ENCODE measurements at regions not wholly inside any gene's neighbourhood (a gene's known extent, or its start where the extent isn't known, plus 50 kb on each side); places are given as distances from the start of the nearest gene placed in this dataset.
"Not testable (repeated sequence)": the region's sequence is repeated elsewhere in the genome, so short reads cannot be mapped to it uniquely, and the experiment has no call there.

DNA sequence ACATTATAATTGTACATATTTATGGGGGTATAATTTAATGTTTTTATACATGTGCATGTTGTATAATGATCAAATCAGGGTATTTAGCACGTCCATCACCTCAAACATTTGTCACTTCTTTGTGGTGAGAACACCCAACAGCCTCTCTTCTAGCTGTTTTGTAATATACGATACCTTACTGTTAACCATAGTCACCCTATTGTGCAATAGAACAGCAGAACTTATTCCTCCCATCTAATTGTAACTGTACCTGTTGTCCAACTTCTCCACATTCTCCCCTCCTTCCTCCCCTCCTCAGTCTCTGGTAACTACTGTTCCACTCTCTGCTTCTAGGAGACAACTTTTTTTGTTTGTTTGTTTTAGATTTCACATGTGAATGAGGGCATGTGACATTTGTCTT lies 197.0 kb upstream of the PKP2 start:
- ATAC-seq (ENCODE audit: low FRiP score) = no peak
- no peak for DNase-seq (ENCODE audit: low spot score)
- TF ChIP-seq, protein P1, sequence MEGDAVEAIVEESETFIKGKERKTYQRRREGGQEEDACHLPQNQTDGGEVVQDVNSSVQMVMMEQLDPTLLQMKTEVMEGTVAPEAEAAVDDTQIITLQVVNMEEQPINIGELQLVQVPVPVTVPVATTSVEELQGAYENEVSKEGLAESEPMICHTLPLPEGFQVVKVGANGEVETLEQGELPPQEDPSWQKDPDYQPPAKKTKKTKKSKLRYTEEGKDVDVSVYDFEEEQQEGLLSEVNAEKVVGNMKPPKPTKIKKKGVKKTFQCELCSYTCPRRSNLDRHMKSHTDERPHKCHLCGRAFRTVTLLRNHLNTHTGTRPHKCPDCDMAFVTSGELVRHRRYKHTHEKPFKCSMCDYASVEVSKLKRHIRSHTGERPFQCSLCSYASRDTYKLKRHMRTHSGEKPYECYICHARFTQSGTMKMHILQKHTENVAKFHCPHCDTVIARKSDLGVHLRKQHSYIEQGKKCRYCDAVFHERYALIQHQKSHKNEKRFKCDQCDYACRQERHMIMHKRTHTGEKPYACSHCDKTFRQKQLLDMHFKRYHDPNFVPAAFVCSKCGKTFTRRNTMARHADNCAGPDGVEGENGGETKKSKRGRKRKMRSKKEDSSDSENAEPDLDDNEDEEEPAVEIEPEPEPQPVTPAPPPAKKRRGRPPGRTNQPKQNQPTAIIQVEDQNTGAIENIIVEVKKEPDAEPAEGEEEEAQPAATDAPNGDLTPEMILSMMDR (IDR thresholded peaks at IDR 0.05) = no peak

DNA sequence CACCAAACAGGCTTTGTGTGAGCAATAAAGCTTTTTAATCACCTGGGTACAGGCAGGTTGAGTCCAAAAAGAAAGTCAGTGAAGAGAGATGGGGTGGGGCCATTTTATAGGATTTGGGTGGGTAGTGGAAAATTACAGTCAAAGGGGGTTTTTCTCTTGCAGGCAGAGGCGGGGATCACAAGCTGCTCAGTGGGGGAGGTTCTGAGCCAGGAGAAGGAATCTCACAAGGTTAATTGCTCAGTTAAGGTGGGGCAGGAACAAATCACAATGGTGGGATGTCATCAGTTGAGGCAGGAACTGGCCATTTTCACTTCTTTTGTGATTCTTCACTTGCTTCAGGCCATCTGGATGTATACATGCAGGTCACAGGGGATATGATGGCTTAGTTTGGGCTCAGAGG lies 191.3 kb upstream of the PKP2 start:
- not testable (repeated sequence) for DNase-seq (ENCODE audit: low spot score); ATAC-seq (ENCODE audit: low FRiP score)

DNA sequence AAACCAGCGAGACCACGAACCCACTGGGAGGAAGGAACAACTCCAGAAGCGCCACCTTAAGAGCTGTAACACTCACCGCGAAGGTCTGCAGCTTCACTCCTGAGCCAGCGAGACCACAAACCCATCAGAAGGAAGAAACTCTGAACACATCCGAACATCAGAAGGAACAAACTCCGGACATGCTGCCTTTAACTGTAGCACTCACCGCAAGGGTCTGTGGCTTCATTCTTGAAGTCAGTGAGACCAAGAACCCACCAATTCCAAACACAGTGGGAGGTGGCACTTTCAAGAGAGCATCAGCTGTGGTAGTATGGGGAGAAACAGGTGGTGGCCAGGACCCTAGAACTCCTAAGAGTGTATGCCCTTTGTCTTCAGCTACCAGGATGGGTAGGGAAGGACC lies 179.8 kb upstream of the PKP2 start:
- DNase-seq (ENCODE audit: low spot score); ATAC-seq (ENCODE audit: low FRiP score): not testable (repeated sequence)

DNA sequence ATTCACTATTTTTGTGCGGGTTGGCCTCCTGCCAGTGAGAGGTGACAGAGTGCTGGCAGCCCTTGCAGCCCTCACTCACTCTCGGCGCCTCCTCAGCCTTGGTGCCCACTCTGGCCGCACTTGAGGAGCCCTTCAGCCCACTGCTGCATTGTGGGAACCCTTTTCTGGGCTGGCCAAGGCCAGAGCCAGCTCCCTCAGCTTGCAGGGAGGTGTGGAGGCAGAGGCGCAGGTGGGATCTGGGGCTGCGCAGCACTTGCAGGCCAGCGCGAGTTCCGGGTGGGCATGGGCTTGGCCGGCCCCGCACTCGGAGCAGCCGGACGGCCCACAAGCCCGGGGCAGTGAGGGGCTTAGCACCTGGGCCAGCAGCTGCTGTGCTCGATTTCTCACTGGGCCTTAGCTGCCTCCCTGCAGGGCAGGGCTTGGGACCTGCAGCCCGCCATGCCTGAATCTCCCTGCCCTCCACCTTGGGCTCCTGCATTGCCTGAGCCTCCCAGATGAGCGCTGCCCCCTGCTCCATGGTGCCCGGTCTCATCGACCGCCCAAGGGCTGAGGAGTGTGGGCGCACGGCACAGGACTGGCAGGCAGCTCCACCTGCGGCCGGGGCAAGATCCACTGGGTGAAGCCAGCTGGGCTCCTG lies 178.7 kb upstream of the PKP2 start:
- not testable (repeated sequence) for DNase-seq (ENCODE audit: low spot score); ATAC-seq (ENCODE audit: low FRiP score)

DNA sequence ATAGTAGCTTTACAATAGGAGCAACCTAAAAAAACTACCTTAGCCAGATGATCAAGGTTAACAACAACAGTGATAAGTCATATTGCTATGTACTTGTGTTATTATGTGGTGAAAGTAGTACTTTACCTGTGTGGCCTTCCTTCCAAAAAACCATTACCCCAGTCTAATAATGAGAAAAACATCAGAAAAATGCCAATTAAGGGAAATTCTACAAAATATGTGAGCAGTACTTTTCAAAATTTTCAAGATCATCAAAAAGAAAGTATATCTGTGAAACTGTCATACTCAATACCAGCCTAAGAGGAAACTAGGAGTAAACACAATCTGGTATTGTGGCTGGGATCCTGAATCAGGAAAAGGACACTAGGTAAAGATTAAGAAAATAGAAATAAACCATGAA lies 165.3 kb upstream of the PKP2 start:
- ATAC-seq (ENCODE audit: low FRiP score) = no peak
- TF ChIP-seq, protein P1 (IDR thresholded peaks at IDR 0.05) = no peak
- no peak for DNase-seq (ENCODE audit: low spot score)

DNA sequence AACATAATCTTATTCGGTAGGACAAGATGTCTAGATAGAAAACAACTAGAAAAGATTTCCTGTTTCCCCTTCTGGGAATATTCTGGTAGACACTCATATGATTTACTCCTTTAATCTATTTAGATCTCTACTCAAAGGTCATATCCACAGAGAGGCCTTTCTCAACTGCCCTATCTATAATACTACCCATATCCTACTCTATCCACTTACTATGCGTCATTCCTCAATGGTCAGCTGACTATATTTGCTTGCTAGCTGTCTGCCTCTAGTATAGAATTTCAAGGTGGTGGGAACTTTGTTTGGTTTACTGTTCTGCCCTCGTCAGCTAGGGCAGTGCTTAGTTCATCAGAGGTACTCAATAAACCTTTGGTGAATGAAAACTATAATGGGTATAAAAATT lies 157.8 kb upstream of the PKP2 start:
- ATAC-seq (ENCODE audit: low FRiP score) (no peak), DNase-seq (ENCODE audit: low spot score) (no peak)
- TF ChIP-seq, protein P1 (IDR thresholded peaks at IDR 0.05) = no peak

DNA sequence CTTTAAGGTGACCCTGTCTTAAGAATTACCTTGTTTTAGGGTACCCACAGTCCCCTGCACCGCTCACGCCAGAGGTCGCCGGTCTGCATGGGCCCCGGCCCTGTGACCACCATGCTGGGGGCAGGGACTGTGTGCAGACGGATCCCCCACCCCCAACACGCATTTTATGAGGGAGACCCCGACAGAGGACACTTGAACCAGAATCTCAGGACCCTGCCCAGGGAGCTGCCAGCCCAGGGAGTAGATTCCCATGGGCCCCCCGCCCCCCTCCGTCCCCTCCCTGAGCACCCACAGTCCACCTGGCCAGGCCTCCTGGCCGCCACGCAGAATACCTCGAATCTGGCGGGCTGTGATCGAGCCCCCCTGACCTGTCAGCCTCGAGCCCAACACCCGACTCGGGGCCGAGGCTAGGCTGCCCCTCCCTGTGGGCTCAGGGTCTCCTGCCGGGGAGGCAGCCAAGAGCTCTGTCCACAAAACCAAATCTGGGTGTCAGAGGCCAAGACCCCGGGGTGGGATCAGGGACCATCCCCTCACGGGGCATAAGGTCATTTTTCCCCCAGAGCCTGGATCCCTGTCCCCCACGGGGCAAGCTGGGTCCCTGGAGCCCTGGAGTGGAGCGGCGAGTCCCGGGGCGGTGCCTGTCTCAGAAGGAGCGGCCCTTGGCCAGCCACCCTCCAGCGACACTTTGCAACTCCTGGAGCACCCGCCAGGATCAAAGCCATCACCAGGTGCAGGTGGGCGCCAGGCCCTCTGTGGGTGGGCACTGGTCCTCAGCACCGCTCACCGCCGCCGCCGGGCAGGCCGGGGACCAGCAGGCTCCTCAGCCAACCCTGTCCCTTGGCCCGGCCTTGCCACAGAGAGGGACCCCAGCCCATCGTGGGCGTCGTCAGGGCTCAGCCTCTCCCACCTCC lies 155.8 kb upstream of the PKP2 start:
- ATAC-seq (ENCODE audit: low FRiP score) (no peak), DNase-seq (ENCODE audit: low spot score) (no peak)
- TF ChIP-seq, protein P1 (IDR thresholded peaks at IDR 0.05) = no peak

DNA sequence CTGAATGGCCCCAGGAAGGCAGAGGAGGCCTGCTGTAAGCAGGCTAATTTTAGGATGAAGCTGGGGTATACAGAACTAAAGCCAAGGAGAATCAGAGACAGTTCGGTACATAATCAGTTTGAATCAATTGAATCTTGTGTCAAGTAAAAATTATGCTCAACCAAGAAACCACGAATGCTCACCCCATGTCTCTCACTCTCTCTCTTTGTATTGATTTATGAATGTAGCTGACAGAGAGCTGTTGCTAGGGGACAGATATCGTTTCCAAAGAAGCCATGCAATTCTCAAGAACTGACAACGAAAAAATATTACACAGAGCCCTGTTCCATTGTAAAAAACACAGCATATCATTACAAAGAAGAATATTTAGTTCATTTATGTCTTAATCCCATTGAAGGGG lies 151.1 kb upstream of the PKP2 start:
- no peak for ATAC-seq (ENCODE audit: low FRiP score)
- TF ChIP-seq, protein P1 (IDR thresholded peaks at IDR 0.05) = no peak
- no peak for DNase-seq (ENCODE audit: low spot score)

All from omental fat pad (tissue), 3 donors.